ENCODE measurements at regions not wholly inside any gene's neighbourhood (a gene's known extent, or its start where the extent isn't known, plus 50 kb on each side); places are given as distances from the start of the nearest gene placed in this dataset.
A peak's percentile ranks its signal among the peaks of the same experiment; 100 is the strongest.

GRCh38 chr12:118704527-118705241 is 276.7 kb upstream of the SRRM4 start:
- Mint-ChIP-seq H3K4me3 (no peak overlapping the region), H3K9me3 (peaks cover 14% of the 10 kb centered on the region), H3K36me3 (ENCODE audit: low read depth) (no peaks in the 10 kb centered on the region), H3K4me1 (no peaks in the 10 kb centered on the region), H3K27ac (no peak overlapping the region), H3K27me3 (no peaks in the 10 kb centered on the region)
- POLR2A ChIA-PET, result no interaction called here
- DNase-seq, result no peak
- CTCF ChIA-PET, result no interaction called here

GRCh38 chr12:118706437-118706836 is 274.9 kb upstream of the SRRM4 start:
- DNase-seq, result no peak
- H3K27me3 Mint-ChIP-seq, result no peaks in the 10 kb centered on the region
- H3K36me3 Mint-ChIP-seq (ENCODE audit: low read depth), result no peaks in the 10 kb centered on the region
- peaks cover 9% of the 10 kb centered on the region for H3K9me3 Mint-ChIP-seq
- ChIA-PET CTCF (no interaction called here), POLR2A (no interaction called here)
- H3K27ac Mint-ChIP-seq, result no peak overlapping the region
- no peak overlapping the region for H3K4me3 Mint-ChIP-seq
- no peaks in the 10 kb centered on the region for H3K4me1 Mint-ChIP-seq

GRCh38 chr12:118709946-118710345 is 271.4 kb upstream of the SRRM4 start:
- no peaks in the 10 kb centered on the region for H3K4me1 Mint-ChIP-seq
- H3K4me3 Mint-ChIP-seq, result no peak overlapping the region
- no peak for DNase-seq
- no peak overlapping the region for H3K27ac Mint-ChIP-seq
- ChIA-PET POLR2A (no interaction called here), CTCF (no interaction called here)
- H3K36me3 Mint-ChIP-seq (ENCODE audit: low read depth), result no peaks in the 10 kb centered on the region
- peaks cover 9% of the 10 kb centered on the region for H3K9me3 Mint-ChIP-seq
- no peaks in the 10 kb centered on the region for H3K27me3 Mint-ChIP-seq

DNA sequence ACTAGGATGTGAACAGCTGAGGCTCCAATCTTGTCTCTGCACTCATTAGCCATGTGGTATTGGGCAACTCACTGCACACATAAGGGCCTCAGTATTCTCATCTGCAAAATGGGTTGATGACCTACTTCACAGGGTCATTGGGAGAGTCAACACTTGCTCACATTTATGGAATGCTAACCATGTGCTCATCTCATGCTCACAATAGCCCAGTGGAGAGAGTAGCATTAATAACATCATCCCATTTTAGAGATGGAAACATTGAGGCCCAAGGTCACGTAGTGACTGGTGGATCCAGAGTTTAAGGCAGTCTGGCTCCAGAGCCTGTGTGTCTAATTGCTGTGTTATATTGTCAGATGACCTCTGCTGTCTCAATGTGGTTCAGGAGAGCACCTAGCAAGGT is 270.2 kb upstream of the SRRM4 start:
- H3K4me3 Mint-ChIP-seq, result no peak overlapping the region
- ChIA-PET CTCF (no interaction called here), POLR2A (no interaction called here)
- H3K9me3 Mint-ChIP-seq, result peaks cover 9% of the 10 kb centered on the region
- no peaks in the 10 kb centered on the region for H3K27me3 Mint-ChIP-seq
- H3K36me3 Mint-ChIP-seq (ENCODE audit: low read depth), result no peaks in the 10 kb centered on the region
- H3K4me1 Mint-ChIP-seq, result no peaks in the 10 kb centered on the region
- no peak for DNase-seq
- no peak overlapping the region for H3K27ac Mint-ChIP-seq

GRCh38 chr12:118714051-118714460 is 267.3 kb upstream of the SRRM4 start:
- Mint-ChIP-seq H3K4me3 (no peak overlapping the region), H3K27ac (no peak overlapping the region), H3K9me3 (no peaks in the 10 kb centered on the region), H3K27me3 (no peaks in the 10 kb centered on the region), H3K36me3 (ENCODE audit: low read depth) (no peaks in the 10 kb centered on the region), H3K4me1 (no peaks in the 10 kb centered on the region)
- peak; percentile 42 for DNase-seq
- POLR2A ChIA-PET, result no interaction called here
- CTCF ChIA-PET, result no interaction called here

DNA sequence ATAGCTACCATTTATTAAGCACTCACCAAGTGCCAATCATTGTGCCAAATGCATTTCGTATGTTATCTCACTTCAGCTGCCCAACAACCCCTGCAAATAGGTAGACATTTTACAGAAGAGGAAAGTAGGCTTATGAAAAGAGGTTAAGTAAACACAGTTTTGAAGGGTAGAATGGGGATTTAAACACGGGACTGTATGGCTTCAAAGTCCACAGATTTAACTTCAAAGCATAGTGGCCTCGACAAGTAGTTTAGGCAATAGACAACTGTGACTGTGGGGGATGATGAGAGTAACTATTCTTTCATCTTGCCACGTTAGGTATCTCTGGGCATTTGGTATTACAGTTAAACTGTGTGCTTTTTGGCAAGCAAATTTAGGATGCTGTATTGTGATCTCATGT is 266.8 kb upstream of the SRRM4 start:
- no peak for DNase-seq
- no peaks in the 10 kb centered on the region for H3K27me3 Mint-ChIP-seq
- CTCF ChIA-PET, result no interaction called here

DNA sequence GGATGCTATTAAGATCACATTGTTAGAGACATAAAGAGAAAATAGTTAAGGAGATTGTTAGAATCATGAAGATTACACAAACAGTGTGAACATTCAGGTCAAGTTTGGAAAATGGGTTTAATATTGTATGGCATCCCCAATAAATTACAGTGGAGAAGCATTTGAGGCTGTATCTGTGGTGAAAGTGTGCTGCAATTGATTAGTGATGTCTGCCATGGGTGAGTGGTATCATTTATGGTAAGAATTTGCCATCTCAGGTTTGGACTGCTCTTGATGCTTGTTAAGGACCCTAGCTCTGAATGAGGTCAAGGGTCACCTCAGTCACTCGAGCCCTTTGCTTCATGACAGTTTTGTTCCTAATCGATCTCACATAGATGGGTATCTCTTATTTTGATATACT is 265.7 kb upstream of the SRRM4 start:
- no peak for DNase-seq
- Mint-ChIP-seq H3K27ac (no peak overlapping the region), H3K4me3 (no peak overlapping the region), H3K27me3 (no peaks in the 10 kb centered on the region), H3K4me1 (no peaks in the 10 kb centered on the region), H3K9me3 (no peaks in the 10 kb centered on the region), H3K36me3 (ENCODE audit: low read depth) (no peaks in the 10 kb centered on the region)
- CTCF ChIA-PET, result interaction anchor here (0.7 kb wide), 1 partner anchor 373 kb away, joined by 3 read pairs; no protein-coding TSS in a partner anchor
- POLR2A ChIA-PET, result no interaction called here

More for the DNA sequence above, 266.8 kb upstream of the SRRM4 start:
- Mint-ChIP-seq H3K36me3 (ENCODE audit: low read depth) (no peaks in the 10 kb centered on the region), H3K27ac (no peak overlapping the region), H3K4me3 (no peak overlapping the region), H3K4me1 (no peaks in the 10 kb centered on the region), H3K9me3 (no peaks in the 10 kb centered on the region)
- POLR2A ChIA-PET, result no interaction called here

GRCh38 chr12:118727196-118727978 is 254.0 kb upstream of the SRRM4 start:
- Mint-ChIP-seq H3K36me3 (ENCODE audit: low read depth) (no peaks in the 10 kb centered on the region), H3K4me3 (no peak overlapping the region), H3K27me3 (no peaks in the 10 kb centered on the region), H3K27ac (no peak overlapping the region), H3K9me3 (no peaks in the 10 kb centered on the region), H3K4me1 (no peaks in the 10 kb centered on the region)
- ChIA-PET CTCF (no interaction called here), POLR2A (no interaction called here)
- DNase-seq, result no peak

- DNase-seq, result no peak
- H3K4me3 Mint-ChIP-seq, result no peak overlapping the region
- H3K27ac Mint-ChIP-seq, result no peak overlapping the region
- ChIA-PET CTCF (no interaction called here), POLR2A (no interaction called here)
- no peaks in the 10 kb centered on the region for H3K27me3 Mint-ChIP-seq
- no peaks in the 10 kb centered on the region for H3K9me3 Mint-ChIP-seq
- no peaks in the 10 kb centered on the region for H3K36me3 Mint-ChIP-seq (ENCODE audit: low read depth)
- no peaks in the 10 kb centered on the region for H3K4me1 Mint-ChIP-seq
These were observed 253.4 kb upstream of the SRRM4 start for GRCh38 chr12:118727979-118728366.

- Mint-ChIP-seq H3K4me3 (no peak overlapping the region), H3K9me3 (no peaks in the 10 kb centered on the region), H3K4me1 (no peaks in the 10 kb centered on the region), H3K36me3 (ENCODE audit: low read depth) (no peaks in the 10 kb centered on the region), H3K27me3 (no peaks in the 10 kb centered on the region), H3K27ac (no peak overlapping the region)
- ChIA-PET POLR2A (no interaction called here), CTCF (no interaction called here)
- DNase-seq, result no peak
These were observed 247.1 kb upstream of the SRRM4 start for GRCh38 chr12:118734266-118734665.

DNA sequence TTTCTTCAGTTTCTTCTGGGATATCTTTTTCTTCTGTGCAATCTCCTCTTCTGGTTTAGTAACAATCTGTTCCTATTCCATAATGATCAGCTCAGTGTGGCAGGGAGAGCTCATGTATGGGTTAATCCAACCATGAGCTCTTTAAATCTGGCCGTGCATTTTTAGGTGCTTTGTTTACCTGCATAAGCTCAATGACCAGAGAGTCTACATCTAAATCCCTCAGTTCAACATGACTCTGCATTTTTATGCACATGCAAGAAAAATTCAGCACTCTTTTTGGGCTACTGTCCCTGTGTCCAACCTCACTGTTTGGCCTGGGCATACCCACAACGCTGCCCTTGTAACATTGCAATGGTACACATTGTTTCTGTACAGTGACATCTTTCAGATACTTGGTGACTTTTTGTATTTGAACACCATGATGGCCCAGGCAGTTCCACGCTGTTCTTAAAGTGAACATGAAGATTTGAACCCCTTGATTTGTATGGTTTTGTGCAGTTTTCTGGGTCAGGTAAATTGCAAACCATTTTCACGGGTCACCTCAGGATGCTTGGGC is 243.3 kb upstream of the SRRM4 start:
- Mint-ChIP-seq H3K4me1 (no peaks in the 10 kb centered on the region), H3K27ac (no peak overlapping the region), H3K9me3 (no peaks in the 10 kb centered on the region), H3K27me3 (no peaks in the 10 kb centered on the region), H3K4me3 (no peak overlapping the region), H3K36me3 (ENCODE audit: low read depth) (no peaks in the 10 kb centered on the region)
- DNase-seq, result no peak
- CTCF ChIA-PET, result interaction anchor here (0.6 kb wide), 1 partner anchor 244 kb away, joined by 4 read pairs; no protein-coding TSS in a partner anchor
- POLR2A ChIA-PET, result no interaction called here

GRCh38 chr12:118741194-118741593 is 240.1 kb upstream of the SRRM4 start:
- POLR2A ChIA-PET, result no interaction called here
- Mint-ChIP-seq H3K4me1 (no peaks in the 10 kb centered on the region), H3K36me3 (ENCODE audit: low read depth) (no peaks in the 10 kb centered on the region), H3K27ac (no peak overlapping the region), H3K4me3 (no peak overlapping the region), H3K27me3 (no peaks in the 10 kb centered on the region), H3K9me3 (no peaks in the 10 kb centered on the region)
- DNase-seq, result no peak
- CTCF ChIA-PET, result no interaction called here

DNA sequence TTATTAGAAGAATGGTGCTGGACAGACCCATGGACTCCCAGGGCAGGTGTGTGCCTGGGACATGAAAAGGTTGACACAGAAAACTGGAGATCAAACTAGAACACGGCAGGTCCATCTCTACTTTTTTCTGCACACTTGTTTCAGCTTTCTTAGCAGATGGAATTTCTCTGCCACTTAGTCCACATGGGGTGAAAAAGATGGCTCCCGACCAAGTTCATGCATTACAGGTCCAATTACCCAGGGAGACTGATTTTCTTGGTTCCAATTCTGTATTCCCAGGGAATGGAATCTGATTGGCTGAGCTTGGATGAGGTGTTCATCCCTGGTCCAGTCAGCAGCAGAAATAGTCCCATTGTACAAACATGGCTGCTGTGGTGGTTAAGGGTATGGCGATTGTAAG is 238.9 kb upstream of the SRRM4 start:
- Mint-ChIP-seq H3K4me3 (no peak overlapping the region), H3K4me1 (no peaks in the 10 kb centered on the region), H3K9me3 (no peaks in the 10 kb centered on the region), H3K36me3 (ENCODE audit: low read depth) (no peaks in the 10 kb centered on the region), H3K27me3 (no peaks in the 10 kb centered on the region), H3K27ac (no peak overlapping the region)
- CTCF ChIA-PET, result no interaction called here
- DNase-seq, result no peak
- POLR2A ChIA-PET, result no interaction called here

Measured in activated CD4-positive, alpha-beta T cell treated with anti-CD3 and anti-CD28 coated beads, Interleukin-2, amount 10 ng/mL, durations not matched to agents 7 days and 5 days (primary cell).